Tibial nerve (tissue), 3 donors: ENCODE measurements at regions not wholly inside any gene's neighbourhood (a gene's known extent, or its start where the extent isn't known, plus 50 kb on each side); places are given as distances from the start of the nearest gene placed in this dataset.

Source experiments
- CTCF ChIP-seq, 5 experiments: fragments of 200-600 bp in 3 of 5; fragments of 450-650 bp in 2 of 5; sonication (generic) in 3 of 5; IDR thresholded peaks; one replicate each; pipeline ENCODE4 v1.5.1; 2016 to 2019; ENCODE audit warnings: antibody characterized with exemption in 5 of 5, mild to moderate bottlenecking in 3 of 5, moderate library complexity in 2 of 5
- POLR2A ChIP-seq, 2 donors: fragments of 450-650 bp; IDR thresholded peaks; one replicate each; pipeline ENCODE4 v1.6.1; 2017; ENCODE audit warnings: antibody characterized with exemption in 2 of 2, mild to moderate bottlenecking in 2 of 2, moderate library complexity in 2 of 2

GRCh38 chr20:50393242-50393641, 116.9 kb upstream of the PTPN1 start:
- TF ChIP-seq POLR2A (IDR thresholded peaks at IDR 0.05) (no peak), CTCF (IDR thresholded peaks at IDR 0.05) (no peak)
